HAP-1 (cell line): ENCODE measurements at regions not wholly inside any gene's neighbourhood (a gene's known extent, or its start where the extent isn't known, plus 50 kb on each side); places are given as distances from the start of the nearest gene placed in this dataset.
A peak's percentile ranks its signal among the peaks of the same experiment; 100 is the strongest.

Experiments
- DNase-seq, 2 experiments: peaks; one replicate each; pipeline ENCODE4 v3.0.0-alpha.2; 2016 to 2020; ENCODE audit warnings: low spot score in 2 of 2
- H3K27me3 ChIP-seq: fragments of 250-450 bp; sonication (Bioruptor Pico); 2 replicates; pipeline ENCODE4 v1.5.1; 2020; ENCODE audit warnings: low read depth, mild to moderate bottlenecking, moderate library complexity
- H3K36me3 ChIP-seq: fragments of 250-450 bp; sonication (Bioruptor Pico); replicated peaks from 2 replicates; pipeline ENCODE4 v1.5.1; 2020; ENCODE audit warnings: mild to moderate bottlenecking
- H3K4me1 ChIP-seq: fragments of 250-450 bp; sonication (Bioruptor Pico); 2 replicates; pipeline ENCODE4 v1.5.1; 2020; ENCODE audit warnings: mild to moderate bottlenecking
- H3K4me3 ChIP-seq: fragments of 250-450 bp; sonication (Bioruptor Pico); 2 replicates; pipeline ENCODE4 v1.5.1; 2020; ENCODE audit warnings: mild to moderate bottlenecking, moderate library complexity
- H3K9me3 ChIP-seq: fragments of 250-450 bp; sonication (Bioruptor Pico); 2 replicates; pipeline ENCODE4 v1.5.1; 2020; ENCODE audit warnings: mild to moderate bottlenecking, moderate library complexity
- in situ Hi-C: fragments of 300-500 bp; cut with MboI; formaldehyde crosslinking; loops from 3 replicates; pipeline ENCODE4 v1.14.3; 2020; ENCODE audit warnings: low sequenced_read_pairs, inconsistent platforms, mixed read lengths

DNA sequence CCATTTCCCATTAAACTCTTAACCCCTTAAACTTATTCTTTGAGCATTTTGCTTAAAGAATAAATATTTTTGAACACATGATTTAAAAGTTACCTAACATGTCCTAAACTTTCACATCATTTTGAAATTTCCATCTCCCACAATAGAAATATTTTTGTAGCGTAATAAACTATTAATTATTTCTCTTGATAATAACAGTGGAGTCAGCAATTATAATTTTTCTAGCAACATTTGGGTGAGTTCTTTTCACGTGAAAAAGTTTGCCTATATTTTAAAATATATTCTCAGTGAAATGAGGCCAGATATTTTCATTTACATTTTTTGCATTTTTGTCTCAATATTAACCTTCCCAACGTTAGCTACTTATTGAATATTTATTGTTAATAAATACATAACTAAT lies 320.4 kb upstream of the CRIM1 start:
- no peak overlapping the region for H3K4me3 ChIP-seq
- in situ Hi-C loops: no loop called here
- H3K9me3 ChIP-seq: 0 out of 2 replicates have a peak, but pooled peaks cover 3% of the 10 kb centered on the region
- H3K27me3 ChIP-seq: no peaks in the 10 kb centered on the region
- DNase-seq: no peak
- no peaks in the 10 kb centered on the region for H3K36me3 ChIP-seq
- no peaks in the 10 kb centered on the region for H3K4me1 ChIP-seq

GRCh38 chr2:36032046-36032445 lies 323.5 kb upstream of the CRIM1 start:
- no peaks in the 10 kb centered on the region for H3K9me3 ChIP-seq
- in situ Hi-C loops: no loop called here
- H3K36me3 ChIP-seq: no peaks in the 10 kb centered on the region
- H3K4me3 ChIP-seq: no peak overlapping the region
- no peak for DNase-seq
- no peaks in the 10 kb centered on the region for H3K4me1 ChIP-seq
- no peaks in the 10 kb centered on the region for H3K27me3 ChIP-seq

- Histone ChIP-seq H3K9me3 (no peaks in the 10 kb centered on the region), H3K4me3 (no peak overlapping the region), H3K36me3 (no peaks in the 10 kb centered on the region), H3K4me1 (no peaks in the 10 kb centered on the region), H3K27me3 (no peaks in the 10 kb centered on the region)
- in situ Hi-C loops: no loop called here
- DNase-seq: no peak
These were observed 324.1 kb upstream of the CRIM1 start for GRCh38 chr2:36031471-36031870.

DNA sequence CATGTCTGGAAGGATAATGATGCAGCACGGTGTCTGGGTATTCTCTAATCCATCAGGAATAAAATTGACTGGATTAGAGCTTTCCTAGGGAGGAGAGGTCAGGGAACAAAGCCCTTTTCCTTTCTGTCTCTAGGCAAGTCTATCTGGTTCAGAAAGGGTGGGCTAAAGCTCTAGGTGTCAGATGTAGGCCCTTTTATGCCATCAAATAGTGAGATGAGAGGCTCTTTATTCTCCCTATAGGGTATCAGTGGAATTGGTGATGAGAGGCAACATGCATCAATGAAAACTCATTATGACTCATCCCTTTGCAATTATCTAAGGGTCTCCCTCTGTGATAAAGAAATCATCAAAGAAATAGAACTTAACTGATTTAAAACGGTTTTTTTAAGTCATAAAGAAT lies 328.0 kb upstream of the CRIM1 start:
- Histone ChIP-seq H3K4me3 (no peak overlapping the region), H3K9me3 (no peaks in the 10 kb centered on the region), H3K27me3 (no peaks in the 10 kb centered on the region), H3K36me3 (no peaks in the 10 kb centered on the region), H3K4me1 (no peaks in the 10 kb centered on the region)
- in situ Hi-C loops: no loop called here
- no peak for DNase-seq

GRCh38 chr2:36013064-36013463 lies 342.5 kb upstream of the CRIM1 start:
- no peaks in the 10 kb centered on the region for H3K27me3 ChIP-seq
- H3K4me1 ChIP-seq: no peaks in the 10 kb centered on the region
- H3K4me3 ChIP-seq: no peak overlapping the region
- no peak for DNase-seq
- H3K36me3 ChIP-seq: no peaks in the 10 kb centered on the region
- in situ Hi-C loops: no loop called here
- H3K9me3 ChIP-seq: no peaks in the 10 kb centered on the region

DNA sequence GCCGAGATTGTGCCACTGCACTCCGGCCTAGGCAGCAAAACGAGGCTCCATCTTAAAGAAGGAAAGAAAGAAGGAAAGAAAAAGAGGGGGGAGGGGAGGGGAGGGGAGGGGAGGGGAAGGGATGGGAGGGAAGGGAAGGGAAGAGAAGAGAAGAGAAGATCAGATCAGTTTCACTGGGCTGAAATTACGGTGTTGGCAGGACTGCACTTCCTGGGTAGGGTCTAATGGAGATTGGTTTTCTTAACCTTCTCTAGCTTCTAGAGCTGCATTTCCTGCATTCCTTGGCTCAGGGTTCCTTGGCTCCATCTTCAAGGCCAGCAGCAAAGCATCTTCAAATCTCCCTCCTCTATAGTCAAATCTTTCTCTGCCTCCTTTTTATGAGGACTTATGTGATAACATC lies 349.1 kb upstream of the CRIM1 start:
- Histone ChIP-seq H3K36me3 (no peaks in the 10 kb centered on the region), H3K27me3 (no peaks in the 10 kb centered on the region), H3K4me1 (no peaks in the 10 kb centered on the region), H3K9me3 (no peaks in the 10 kb centered on the region), H3K4me3 (no peak overlapping the region)
- in situ Hi-C loops: no loop called here
- DNase-seq: peak in 1 of 2 experiments; percentile 11

- H3K4me1 ChIP-seq: no peaks in the 10 kb centered on the region
- H3K27me3 ChIP-seq: no peaks in the 10 kb centered on the region
- no peak for DNase-seq
- H3K36me3 ChIP-seq: no peaks in the 10 kb centered on the region
- no peak overlapping the region for H3K4me3 ChIP-seq
- H3K9me3 ChIP-seq: no peaks in the 10 kb centered on the region
- in situ Hi-C loops: no loop called here
These were observed 352.6 kb upstream of the CRIM1 start for GRCh38 chr2:36002941-36003340.

DNA sequence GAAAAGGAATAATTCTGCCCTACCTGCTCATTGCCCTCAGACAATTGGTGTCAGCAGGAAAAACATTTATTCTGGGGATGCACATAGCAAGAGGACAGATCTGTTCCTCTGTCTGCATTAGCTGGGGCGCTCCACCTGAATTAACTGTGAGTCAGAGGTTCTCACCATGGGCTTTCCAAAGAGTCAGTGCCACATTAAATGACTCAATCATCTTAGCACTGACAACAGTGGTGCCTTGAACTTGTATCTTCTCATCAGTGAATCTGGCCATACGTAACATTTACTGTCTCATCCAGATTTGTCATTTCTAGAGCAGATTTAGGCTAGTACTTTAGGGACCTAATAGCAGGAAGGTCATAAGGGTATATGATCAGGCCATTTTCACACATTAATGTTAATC lies 358.1 kb upstream of the CRIM1 start:
- in situ Hi-C loops: no loop called here

DNA sequence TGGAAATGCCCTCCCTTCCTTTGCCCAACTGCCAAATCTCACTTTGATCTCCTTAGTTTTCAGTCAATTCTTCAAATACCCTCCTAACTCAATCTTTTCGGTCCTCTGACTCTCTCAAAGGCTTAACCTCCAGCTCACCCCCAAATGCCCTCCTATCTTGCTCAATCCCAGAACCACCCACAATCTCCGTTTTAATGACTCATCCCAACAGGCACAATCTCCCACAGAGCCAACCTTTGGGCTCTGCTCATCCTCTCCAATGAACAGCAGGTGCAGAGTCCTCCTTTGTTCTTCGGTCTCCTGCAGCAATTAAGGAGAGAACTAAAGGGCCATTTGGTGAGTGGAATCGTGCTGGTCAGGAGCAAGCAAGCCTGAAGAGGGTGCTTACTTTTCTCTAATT lies 366.1 kb upstream of the CRIM1 start:
- Histone ChIP-seq H3K9me3 (no peaks in the 10 kb centered on the region), H3K36me3 (no peaks in the 10 kb centered on the region), H3K27me3 (no peaks in the 10 kb centered on the region), H3K4me1 (no peaks in the 10 kb centered on the region), H3K4me3 (no peak overlapping the region)
- no peak for DNase-seq
- in situ Hi-C loops: no loop called here

More for the DNA sequence above, 358.1 kb upstream of the CRIM1 start:
- no peak for DNase-seq
- Histone ChIP-seq H3K36me3 (no peaks in the 10 kb centered on the region), H3K27me3 (no peaks in the 10 kb centered on the region), H3K9me3 (no peaks in the 10 kb centered on the region), H3K4me3 (no peak overlapping the region), H3K4me1 (no peaks in the 10 kb centered on the region)

- Histone ChIP-seq H3K4me3 (no peak overlapping the region), H3K9me3 (no peaks in the 10 kb centered on the region), H3K36me3 (no peaks in the 10 kb centered on the region), H3K4me1 (no peaks in the 10 kb centered on the region), H3K27me3 (no peaks in the 10 kb centered on the region)
- DNase-seq: no peak
- in situ Hi-C loops: no loop called here
These were observed 366.5 kb upstream of the CRIM1 start for GRCh38 chr2:35989040-35989439.

- H3K9me3 ChIP-seq: no peaks in the 10 kb centered on the region
- no peaks in the 10 kb centered on the region for H3K36me3 ChIP-seq
- no peaks in the 10 kb centered on the region for H3K27me3 ChIP-seq
- no peaks in the 10 kb centered on the region for H3K4me1 ChIP-seq
- no peak overlapping the region for H3K4me3 ChIP-seq
- no peak for DNase-seq
- in situ Hi-C loops: no loop called here
These were observed 368.7 kb upstream of the CRIM1 start for GRCh38 chr2:35986871-35987270.

DNA sequence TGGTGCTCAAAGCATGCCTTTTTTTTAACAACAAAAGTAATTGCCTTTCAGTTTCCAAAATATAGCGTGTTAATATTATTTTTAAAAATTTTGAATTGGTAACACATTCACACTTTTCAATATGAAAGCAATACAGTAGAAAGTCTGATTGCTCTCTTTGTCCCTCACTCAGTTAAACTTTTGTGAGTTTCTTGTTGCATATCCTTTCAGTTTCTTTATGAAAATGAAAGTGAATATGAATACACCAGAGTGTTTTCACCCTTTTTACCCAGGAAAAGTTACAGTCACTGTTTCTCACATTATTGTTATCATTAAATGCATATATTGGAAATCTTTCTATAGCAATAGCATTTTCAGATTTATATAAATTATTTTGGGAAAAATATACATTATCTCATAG lies 377.4 kb upstream of the CRIM1 start:
- H3K27me3 ChIP-seq: no peaks in the 10 kb centered on the region; the same call in 1 of the 2 replicates
- no peak overlapping the region for H3K4me3 ChIP-seq
- in situ Hi-C loops: no loop called here
- no peak for DNase-seq
- no peaks in the 10 kb centered on the region for H3K36me3 ChIP-seq
- no peaks in the 10 kb centered on the region for H3K4me1 ChIP-seq
- no peaks in the 10 kb centered on the region for H3K9me3 ChIP-seq

GRCh38 chr2:35976611-35977010 lies 379.0 kb upstream of the CRIM1 start:
- Histone ChIP-seq H3K9me3 (no peaks in the 10 kb centered on the region), H3K4me3 (no peak overlapping the region), H3K4me1 (no peaks in the 10 kb centered on the region), H3K36me3 (no peaks in the 10 kb centered on the region), H3K27me3 (no peaks in the 10 kb centered on the region; the same call in 1 of the 2 replicates)
- no peak for DNase-seq
- in situ Hi-C loops: no loop called here

GRCh38 chr2:35973737-35974132 lies 381.8 kb upstream of the CRIM1 start:
- H3K36me3 ChIP-seq: no peaks in the 10 kb centered on the region
- no peak overlapping the region for H3K4me3 ChIP-seq
- in situ Hi-C loops: no loop called here
- H3K9me3 ChIP-seq: no peaks in the 10 kb centered on the region
- no peak for DNase-seq
- H3K4me1 ChIP-seq: no peaks in the 10 kb centered on the region
- no peaks in the 10 kb centered on the region for H3K27me3 ChIP-seq

DNA sequence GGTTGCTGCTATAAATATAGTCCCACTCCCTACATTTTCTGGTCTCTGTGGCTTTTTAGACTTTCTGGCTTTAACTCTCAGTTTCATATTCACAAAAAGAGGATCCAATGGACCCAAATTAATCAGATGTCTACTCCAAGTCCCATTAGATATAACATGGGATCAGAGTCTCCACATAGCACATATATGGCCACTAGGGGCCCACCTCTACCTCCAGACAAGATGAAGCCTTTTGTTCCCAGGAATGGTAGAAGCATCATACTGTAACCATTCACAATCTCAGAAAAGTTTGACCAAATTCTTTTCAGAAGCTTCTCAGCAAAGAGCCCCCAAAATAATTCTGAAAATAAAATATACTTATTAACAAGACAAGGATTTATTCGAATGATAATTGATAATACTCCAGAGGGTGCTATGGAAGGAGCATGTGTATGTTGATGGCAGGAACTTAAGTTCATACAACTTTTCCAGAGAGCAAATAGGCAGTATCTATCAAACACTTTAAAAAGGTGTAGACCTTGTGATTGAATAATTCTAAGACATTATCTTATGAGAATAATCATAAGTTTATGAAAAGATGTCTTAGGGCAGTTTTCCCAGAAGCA lies 382.3 kb upstream of the CRIM1 start:
- in situ Hi-C loops: no loop called here
- no peak overlapping the region for H3K4me3 ChIP-seq
- no peaks in the 10 kb centered on the region for H3K36me3 ChIP-seq
- H3K4me1 ChIP-seq: no peaks in the 10 kb centered on the region
- no peaks in the 10 kb centered on the region for H3K27me3 ChIP-seq
- peak; percentile 27 to 58 for DNase-seq
- no peaks in the 10 kb centered on the region for H3K9me3 ChIP-seq
